ENCODE measurements at regions not wholly inside any gene's neighbourhood (a gene's known extent, or its start where the extent isn't known, plus 50 kb on each side); places are given as distances from the start of the nearest gene placed in this dataset.

GRCh38 chr9:84107995-84108394 is 127.4 kb downstream of the RMI1 start:
- Mint-ChIP-seq H3K4me3 (no peak overlapping the region), H3K4me1 (no peaks in the 10 kb centered on the region), H3K27me3 (ENCODE audit: insufficient read depth) (peaks cover 32% of the 10 kb centered on the region), H3K9me3 (peaks cover under 1% of the 10 kb centered on the region), H3K36me3 (ENCODE audit: low read depth) (no peaks in the 10 kb centered on the region), H3K27ac (no peak overlapping the region)
- no peak for TF ChIP-seq CTCF (conservative IDR thresholded peaks at IDR 0.05)
- WGBS, 2 experiments (ENCODE audit: insufficient coverage in 1 of 2, insufficient read length in 1 of 2) = 78 to 86% methylated on average over 1 of the region's 1 CpG
- peaks cover 12% of the 10 kb centered on the region for H3K27me3 ChIP-seq (ENCODE audit: control insufficient read depth, insufficient read depth, low read length, poor library complexity, severe bottlenecking)
- H3K4me3 ChIP-seq (ENCODE audit: low read length) = no peak overlapping the region
- H3K4me1 ChIP-seq (ENCODE audit: control insufficient read depth, insufficient read depth, low read length) = no peaks in the 10 kb centered on the region
- DNase-seq = no peak
- H3K36me3 ChIP-seq (ENCODE audit: control insufficient read depth, insufficient read depth, low read length) = no peaks in the 10 kb centered on the region
- no peak overlapping the region for H3K27ac ChIP-seq (ENCODE audit: low read depth, low read length)
- H3K9me3 ChIP-seq (ENCODE audit: control insufficient read depth, low read length) = no peaks in the 10 kb centered on the region
- H3K9ac ChIP-seq (ENCODE audit: extremely low read depth, low read length, poor library complexity, severe bottlenecking) = no peak overlapping the region

GRCh38 chr9:84111726-84112125 is 131.1 kb downstream of the RMI1 start:
- H3K27me3 ChIP-seq (ENCODE audit: control insufficient read depth, insufficient read depth, low read length, poor library complexity, severe bottlenecking) = no peaks in the 10 kb centered on the region
- no peaks in the 10 kb centered on the region for H3K36me3 ChIP-seq (ENCODE audit: control insufficient read depth, insufficient read depth, low read length)
- no peak overlapping the region for H3K9ac ChIP-seq (ENCODE audit: extremely low read depth, low read length, poor library complexity, severe bottlenecking)
- Mint-ChIP-seq H3K36me3 (ENCODE audit: low read depth) (no peaks in the 10 kb centered on the region), H3K4me3 (no peak overlapping the region), H3K9me3 (peaks cover 7% of the 10 kb centered on the region), H3K4me1 (no peaks in the 10 kb centered on the region), H3K27me3 (ENCODE audit: insufficient read depth) (peaks cover 28% of the 10 kb centered on the region), H3K27ac (no peak overlapping the region)
- WGBS, 2 experiments (ENCODE audit: insufficient coverage in 1 of 2, insufficient read length in 1 of 2) = 93 to 94% methylated on average over 3 of the region's 3 CpGs
- TF ChIP-seq CTCF (conservative IDR thresholded peaks at IDR 0.05) = no peak
- H3K27ac ChIP-seq (ENCODE audit: low read depth, low read length) = no peak overlapping the region
- no peaks in the 10 kb centered on the region for H3K4me1 ChIP-seq (ENCODE audit: control insufficient read depth, insufficient read depth, low read length)
- H3K9me3 ChIP-seq (ENCODE audit: control insufficient read depth, low read length) = peaks cover 7% of the 10 kb centered on the region
- H3K4me3 ChIP-seq (ENCODE audit: low read length) = no peak overlapping the region
- no peak for DNase-seq

GRCh38 chr9:84121991-84122523 is 141.5 kb downstream of the RMI1 start:
- Mint-ChIP-seq H3K27ac (no peak overlapping the region), H3K4me1 (peaks cover 17% of the 10 kb centered on the region), H3K27me3 (ENCODE audit: insufficient read depth) (peaks cover 1% of the 10 kb centered on the region), H3K36me3 (ENCODE audit: low read depth) (no peaks in the 10 kb centered on the region), H3K4me3 (no peak overlapping the region), H3K9me3 (no peaks in the 10 kb centered on the region)
- H3K36me3 ChIP-seq (ENCODE audit: control insufficient read depth, insufficient read depth, low read length) = no peaks in the 10 kb centered on the region
- no peak overlapping the region for H3K4me3 ChIP-seq (ENCODE audit: low read length)
- H3K27me3 ChIP-seq (ENCODE audit: control insufficient read depth, insufficient read depth, low read length, poor library complexity, severe bottlenecking) = no peaks in the 10 kb centered on the region
- peaks cover 3% of the 10 kb centered on the region for H3K4me1 ChIP-seq (ENCODE audit: control insufficient read depth, insufficient read depth, low read length)
- no peak overlapping the region for H3K9ac ChIP-seq (ENCODE audit: extremely low read depth, low read length, poor library complexity, severe bottlenecking)
- no peak for DNase-seq
- TF ChIP-seq CTCF (conservative IDR thresholded peaks at IDR 0.05) = no peak
- 84% methylated on average over 1 of the region's 1 CpG; no CpG with 5 or more reads in 1 of the 2 experiments for WGBS, 2 experiments (ENCODE audit: insufficient coverage in 1 of 2, insufficient read length in 1 of 2)
- peaks cover 6% of the 10 kb centered on the region for H3K9me3 ChIP-seq (ENCODE audit: control insufficient read depth, low read length)
- H3K27ac ChIP-seq (ENCODE audit: low read depth, low read length) = no peak overlapping the region

All from endodermal cell (in vitro differentiated cells).